ENCODE measurements at regions not wholly inside any gene's neighbourhood (a gene's known extent, or its start where the extent isn't known, plus 50 kb on each side); places are given as distances from the start of the nearest gene placed in this dataset.

GRCh38 chr17:45663772-45664171 is 120.3 kb upstream of the CRHR1 start:
- H3K4me3 ChIP-seq (replicated peaks in 1 of 3; ENCODE audit: insufficient read depth in 1 of 3, low read depth in 1 of 3, low read length in 3 of 3): no peak overlapping the region
- no peak for DNase-seq (ENCODE audit: low read depth, low spot score)
- H4K20me1 ChIP-seq (replicated peaks; ENCODE audit: control insufficient read depth, extremely low read depth, insufficient read depth, low read length): no peaks in the 10 kb centered on the region
- no peaks in the 10 kb centered on the region for H3K9me1 ChIP-seq (replicated peaks; ENCODE audit: control insufficient read depth, extremely low read depth, insufficient read depth, low read length)
- dilution Hi-C loops (cut with MboI; ENCODE audit: extremely low pct_ligation_motif_present, low sequenced_read_pairs): no loop called here
- H3K9ac ChIP-seq (replicated peaks; ENCODE audit: extremely low read depth, insufficient read depth, low read length): no peak overlapping the region
- no peak overlapping the region for H3K27ac ChIP-seq (ENCODE audit: insufficient read depth, low read depth, low read length)
- H3K27me3 ChIP-seq (ENCODE audit: control insufficient read depth in 2 of 2, insufficient read depth in 2 of 2, low read length in 2 of 2): peaks cover 8 to 22% of the 10 kb centered on the region in 2 experiments
- no peaks in the 10 kb centered on the region for H3K79me2 ChIP-seq (ENCODE audit: control insufficient read depth, insufficient read depth, low read length)
- no peaks in the 10 kb centered on the region for H3K36me3 ChIP-seq (ENCODE audit: control insufficient read depth in 2 of 2, extremely low read depth in 1 of 2, insufficient read depth in 2 of 2, low read length in 2 of 2)
- H3K9me3 ChIP-seq (replicated peaks; ENCODE audit: control insufficient read depth, insufficient read depth, low read length): no peaks in the 10 kb centered on the region
- H3K4me1 ChIP-seq (ENCODE audit: control insufficient read depth, extremely low read depth, insufficient read depth, low read length): no peaks in the 10 kb centered on the region
- intact Hi-C loops (cut with micrococcal nuclease): no loop called here
- H3K4me2 ChIP-seq (ENCODE audit: insufficient read depth, low read length): no peak overlapping the region
- ChIA-PET CTCF (no interaction called here), POLR2A (no interaction called here)
- FAIRE-seq: no peak
- no peak overlapping the region for H2AFZ ChIP-seq (ENCODE audit: low read depth, low read length)
- TF ChIP-seq GATA2 (IDR thresholded peaks at IDR 0.05; ENCODE audit: insufficient read depth, insufficient read length, low read depth, low read length) (no peak), FOS (IDR thresholded peaks at IDR 0.05; ENCODE audit: borderline replicate concordance, insufficient read depth, low read length) (no peak), POLR2AphosphoS5 (IDR thresholded peaks at IDR 0.05; ENCODE audit: insufficient read depth, low read depth, low read length) (no peak), POLR2A (IDR thresholded peaks at IDR 0.05; ENCODE audit: low read depth, low read length) (no peak), EZH2 (IDR thresholded peaks at IDR 0.05; ENCODE audit: borderline replicate concordance, low read depth, low read length, severe bottlenecking) (no peak), JUN (IDR thresholded peaks at IDR 0.05; ENCODE audit: borderline replicate concordance, insufficient read depth, insufficient read length, low read depth) (no peak), MYC (IDR thresholded peaks at IDR 0.05; ENCODE audit: low read depth, low read length) (no peak), MAX (IDR thresholded peaks at IDR 0.05; ENCODE audit: insufficient read depth, insufficient read length) (no peak)
- TF ChIP-seq, protein P1, sequence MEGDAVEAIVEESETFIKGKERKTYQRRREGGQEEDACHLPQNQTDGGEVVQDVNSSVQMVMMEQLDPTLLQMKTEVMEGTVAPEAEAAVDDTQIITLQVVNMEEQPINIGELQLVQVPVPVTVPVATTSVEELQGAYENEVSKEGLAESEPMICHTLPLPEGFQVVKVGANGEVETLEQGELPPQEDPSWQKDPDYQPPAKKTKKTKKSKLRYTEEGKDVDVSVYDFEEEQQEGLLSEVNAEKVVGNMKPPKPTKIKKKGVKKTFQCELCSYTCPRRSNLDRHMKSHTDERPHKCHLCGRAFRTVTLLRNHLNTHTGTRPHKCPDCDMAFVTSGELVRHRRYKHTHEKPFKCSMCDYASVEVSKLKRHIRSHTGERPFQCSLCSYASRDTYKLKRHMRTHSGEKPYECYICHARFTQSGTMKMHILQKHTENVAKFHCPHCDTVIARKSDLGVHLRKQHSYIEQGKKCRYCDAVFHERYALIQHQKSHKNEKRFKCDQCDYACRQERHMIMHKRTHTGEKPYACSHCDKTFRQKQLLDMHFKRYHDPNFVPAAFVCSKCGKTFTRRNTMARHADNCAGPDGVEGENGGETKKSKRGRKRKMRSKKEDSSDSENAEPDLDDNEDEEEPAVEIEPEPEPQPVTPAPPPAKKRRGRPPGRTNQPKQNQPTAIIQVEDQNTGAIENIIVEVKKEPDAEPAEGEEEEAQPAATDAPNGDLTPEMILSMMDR (IDR thresholded peaks at IDR 0.05; ENCODE audit: extremely low read depth in 1 of 2, insufficient read depth in 1 of 2, low read depth in 1 of 2, low read length in 2 of 2): no peak
- no TSS peak for BruUV-seq (replicated peaks)
